Neural cell (in vitro differentiated cells): ENCODE measurements at regions not wholly inside any gene's neighbourhood (a gene's known extent, or its start where the extent isn't known, plus 50 kb on each side); places are given as distances from the start of the nearest gene placed in this dataset.

Experiments
- H2AFZ ChIP-seq: fragments of 200-600, 300-800 bp; sonication (generic), shearing (Covaris generic); 2 replicates; pipeline ENCODE4 v1.6.0; 2014; ENCODE audit warnings: low read depth, mild to moderate bottlenecking, antibody characterized with exemption, low read length, moderate library complexity
- H3F3A ChIP-seq: fragments of 200-600 bp; shearing (Covaris generic); 2 replicates; pipeline ENCODE4 v1.6.1; 2016; ENCODE audit warnings: mild to moderate bottlenecking, moderate library complexity, mixed read lengths, antibody characterized with exemption, low read length; ENCODE audit not compliant: insufficient read depth, poor library complexity, severe bottlenecking
- H3K27ac ChIP-seq: fragments of 200-600, 300-800 bp; sonication (generic), shearing (Covaris generic); 2 replicates; pipeline ENCODE4 v1.5.1; 2014; ENCODE audit warnings: mild to moderate bottlenecking, low read length, moderate library complexity
- H3K27me3 ChIP-seq: fragments of 300-800, 200-600 bp; sonication (generic), shearing (Covaris generic); 2 replicates; pipeline ENCODE4 v1.6.0; 2014; ENCODE audit warnings: mild to moderate bottlenecking, low read depth, low read length, moderate library complexity; ENCODE audit not compliant: insufficient read depth
- H3K36me3 ChIP-seq: fragments of 300-800, 200-600 bp; sonication (generic), shearing (Covaris generic); 2 replicates; pipeline ENCODE4 v1.5.1; 2014; ENCODE audit warnings: mild to moderate bottlenecking, antibody characterized with exemption, low read length, moderate library complexity; ENCODE audit not compliant: insufficient read depth
- H3K4me2 ChIP-seq: fragments of 300-800, 200-600 bp; sonication (generic), shearing (Covaris generic); 2 replicates; pipeline ENCODE4 v1.6.0; 2014; ENCODE audit warnings: mild to moderate bottlenecking, low read length
- H3K4me3 ChIP-seq: fragments of 300-800, 200-600 bp; sonication (generic), shearing (Covaris generic); 2 replicates; pipeline ENCODE4 v1.5.1; 2014; ENCODE audit warnings: mild to moderate bottlenecking, low read length, moderate library complexity
- H3K79me2 ChIP-seq: fragments of 200-600 bp; shearing (Covaris generic); replicated peaks from 2 replicates; pipeline ENCODE4 v1.6.0; 2014; ENCODE audit warnings: mild to moderate bottlenecking, low read length, moderate library complexity; ENCODE audit not compliant: insufficient read depth
- H3K9ac ChIP-seq: fragments of 300-800, 200-600 bp; sonication (generic), shearing (Covaris generic); 2 replicates; pipeline ENCODE4 v1.6.1; 2016; ENCODE audit warnings: mild to moderate bottlenecking, low read length, mixed read lengths
- H3K9me2 ChIP-seq: fragments of 200-600 bp; shearing (Covaris generic); 2 replicates; pipeline ENCODE4 v1.6.1; 2016; ENCODE audit warnings: mild to moderate bottlenecking, low read length, mixed read lengths; ENCODE audit not compliant: insufficient read depth
- H3K9me3 ChIP-seq: fragments of 200-600, 300-800 bp; sonication (generic), shearing (Covaris generic); 2 replicates; pipeline ENCODE4 v1.6.1; 2016; ENCODE audit warnings: mild to moderate bottlenecking, mixed run types, low read length, moderate library complexity, mixed read lengths
- H4K20me1 ChIP-seq: fragments of 200-600 bp; shearing (Covaris generic); 2 replicates; pipeline ENCODE4 v1.6.1; 2016; ENCODE audit warnings: mild to moderate bottlenecking, mixed run types; ENCODE audit not compliant: insufficient read depth
- CTCF ChIP-seq: fragments of 450-650 bp; IDR thresholded peaks from 2 replicates; pipeline ENCODE4 v1.5.1; 2014; ENCODE audit warnings: antibody characterized with exemption, mild to moderate bottlenecking, moderate library complexity; ENCODE audit not compliant: poor library complexity, severe bottlenecking
- EP300 ChIP-seq: fragments of 450-650 bp; conservative IDR thresholded peaks from 2 replicates; pipeline ENCODE4 v1.6.1; 2014; ENCODE audit warnings: antibody characterized with exemption, mild to moderate bottlenecking, moderate library complexity; ENCODE audit not compliant: poor library complexity, severe bottlenecking
- EZH2 ChIP-seq: fragments of 200-600, 300-800 bp; shearing (Covaris generic), sonication (generic); IDR thresholded peaks from 2 replicates; pipeline ENCODE4 v1.6.1; 2014; ENCODE audit warnings: antibody characterized with exemption, low read length, borderline replicate concordance, mild to moderate bottlenecking; ENCODE audit not compliant: insufficient read depth, poor library complexity, severe bottlenecking
- MXI1 ChIP-seq: fragments of 450-650 bp; conservative IDR thresholded peaks from 2 replicates; pipeline ENCODE4 v1.6.1; 2014; ENCODE audit warnings: antibody characterized with exemption, mild to moderate bottlenecking; ENCODE audit not compliant: poor library complexity, severe bottlenecking
- POLR2AphosphoS5 ChIP-seq: IDR thresholded peaks from 2 replicates; pipeline ENCODE4 v1.6.1; 2012
- RAD21 ChIP-seq: fragments of 450-650 bp; conservative IDR thresholded peaks from 2 replicates; pipeline ENCODE4 v1.6.1; 2014; ENCODE audit warnings: antibody characterized with exemption, mild to moderate bottlenecking, moderate library complexity
- TAF1 ChIP-seq: IDR thresholded peaks from 2 replicates; pipeline ENCODE4 v1.6.1; 2012; ENCODE audit warnings: low read depth
- TF ChIP-seq, protein P1 (sequence below): IDR thresholded peaks from 2 replicates; pipeline ENCODE4 v1.6.1; 2012; ENCODE audit warnings: borderline replicate concordance

- no peaks in the 10 kb centered on the region for H3K9me3 ChIP-seq
- TF ChIP-seq POLR2AphosphoS5 = no peak
- TF ChIP-seq TAF1 = no peak
- no peak for TF ChIP-seq RAD21
- peak; percentile 27 for TF ChIP-seq CTCF
- TF ChIP-seq EZH2 = no peak
- no peak for TF ChIP-seq EP300
- TF ChIP-seq MXI1 = no peak
- TF ChIP-seq, protein P1, sequence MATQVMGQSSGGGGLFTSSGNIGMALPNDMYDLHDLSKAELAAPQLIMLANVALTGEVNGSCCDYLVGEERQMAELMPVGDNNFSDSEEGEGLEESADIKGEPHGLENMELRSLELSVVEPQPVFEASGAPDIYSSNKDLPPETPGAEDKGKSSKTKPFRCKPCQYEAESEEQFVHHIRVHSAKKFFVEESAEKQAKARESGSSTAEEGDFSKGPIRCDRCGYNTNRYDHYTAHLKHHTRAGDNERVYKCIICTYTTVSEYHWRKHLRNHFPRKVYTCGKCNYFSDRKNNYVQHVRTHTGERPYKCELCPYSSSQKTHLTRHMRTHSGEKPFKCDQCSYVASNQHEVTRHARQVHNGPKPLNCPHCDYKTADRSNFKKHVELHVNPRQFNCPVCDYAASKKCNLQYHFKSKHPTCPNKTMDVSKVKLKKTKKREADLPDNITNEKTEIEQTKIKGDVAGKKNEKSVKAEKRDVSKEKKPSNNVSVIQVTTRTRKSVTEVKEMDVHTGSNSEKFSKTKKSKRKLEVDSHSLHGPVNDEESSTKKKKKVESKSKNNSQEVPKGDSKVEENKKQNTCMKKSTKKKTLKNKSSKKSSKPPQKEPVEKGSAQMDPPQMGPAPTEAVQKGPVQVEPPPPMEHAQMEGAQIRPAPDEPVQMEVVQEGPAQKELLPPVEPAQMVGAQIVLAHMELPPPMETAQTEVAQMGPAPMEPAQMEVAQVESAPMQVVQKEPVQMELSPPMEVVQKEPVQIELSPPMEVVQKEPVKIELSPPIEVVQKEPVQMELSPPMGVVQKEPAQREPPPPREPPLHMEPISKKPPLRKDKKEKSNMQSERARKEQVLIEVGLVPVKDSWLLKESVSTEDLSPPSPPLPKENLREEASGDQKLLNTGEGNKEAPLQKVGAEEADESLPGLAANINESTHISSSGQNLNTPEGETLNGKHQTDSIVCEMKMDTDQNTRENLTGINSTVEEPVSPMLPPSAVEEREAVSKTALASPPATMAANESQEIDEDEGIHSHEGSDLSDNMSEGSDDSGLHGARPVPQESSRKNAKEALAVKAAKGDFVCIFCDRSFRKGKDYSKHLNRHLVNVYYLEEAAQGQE = no peak
- H3K4me2 ChIP-seq = no peak overlapping the region
- H3K27ac ChIP-seq = no peak overlapping the region
- no peak overlapping the region for H3K9ac ChIP-seq
- H3F3A ChIP-seq = no peaks in the 10 kb centered on the region
- no peaks in the 10 kb centered on the region for H3K36me3 ChIP-seq
- H3K27me3 ChIP-seq = no peaks in the 10 kb centered on the region
- H2AFZ ChIP-seq = no peak overlapping the region
- no peaks in the 10 kb centered on the region for H3K79me2 ChIP-seq
- H4K20me1 ChIP-seq = no peaks in the 10 kb centered on the region
- no peaks in the 10 kb centered on the region for H3K9me2 ChIP-seq
- no peak overlapping the region for H3K4me3 ChIP-seq
These were observed 256.2 kb downstream of the FOXL1 start for GRCh38 chr16:86834451-86835035.

DNA sequence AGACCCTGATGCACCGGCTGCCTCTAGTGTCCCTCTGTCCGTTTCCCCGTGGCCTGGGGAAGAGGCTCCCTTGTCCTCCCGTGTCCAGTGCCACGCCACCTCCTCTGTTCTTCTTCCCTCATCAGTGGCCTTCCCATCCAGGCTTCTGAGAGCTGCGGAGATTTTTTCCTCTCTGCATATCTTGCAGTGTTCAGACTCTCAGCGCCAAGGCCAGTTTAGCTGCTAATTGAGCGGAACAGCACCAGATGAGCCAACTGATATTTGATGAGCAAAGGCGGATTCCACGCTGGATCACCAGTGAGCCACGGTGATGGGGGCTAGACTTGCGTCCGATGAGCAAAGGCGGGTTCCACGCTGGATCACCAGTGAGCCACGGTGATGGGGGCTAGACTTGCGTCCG is 257.6 kb downstream of the FOXL1 start:
- no peaks in the 10 kb centered on the region for H4K20me1 ChIP-seq
- H3K27ac ChIP-seq = no peak overlapping the region
- H3K79me2 ChIP-seq = no peaks in the 10 kb centered on the region
- H2AFZ ChIP-seq = no peak overlapping the region
- no peak overlapping the region for H3K4me2 ChIP-seq
- no peaks in the 10 kb centered on the region for H3F3A ChIP-seq
- H3K9me2 ChIP-seq = no peaks in the 10 kb centered on the region
- H3K9ac ChIP-seq = no peak overlapping the region
- H3K36me3 ChIP-seq = no peaks in the 10 kb centered on the region
- no peaks in the 10 kb centered on the region for H3K27me3 ChIP-seq
- no peak overlapping the region for H3K4me3 ChIP-seq
- TF ChIP-seq CTCF = no peak
- TF ChIP-seq RAD21 = no peak
- no peak for TF ChIP-seq POLR2AphosphoS5
- no peaks in the 10 kb centered on the region for H3K9me3 ChIP-seq
